Mesenchymal stem cell (in vitro differentiated cells and primary cell): ENCODE measurements at regions not wholly inside any gene's neighbourhood (a gene's known extent, or its start where the extent isn't known, plus 50 kb on each side); places are given as distances from the start of the nearest gene placed in this dataset.

Source experiments
- DNase-seq: peaks from one replicate; pipeline ENCODE4 v3.0.0-alpha.2; 2013
- H2AFZ ChIP-seq: one replicate; pipeline ENCODE4 v1.6.1; 2013; ENCODE audit warnings: low read depth, mild to moderate bottlenecking, control low read depth, inconsistent platforms, low read length, moderate library complexity
- H2AK5ac ChIP-seq: 2 replicates; pipeline ENCODE4 v1.6.1; 2013; ENCODE audit warnings: low read length, moderate library complexity, mild to moderate bottlenecking, inconsistent platforms; ENCODE audit not compliant: severe bottlenecking
- H2BK120ac ChIP-seq: one replicate; pipeline ENCODE4 v1.6.1; 2013; ENCODE audit warnings: low read depth, mild to moderate bottlenecking, inconsistent platforms, low read length, moderate library complexity
- H2BK12ac ChIP-seq, 2 experiments: one replicate each; pipeline ENCODE4 v1.6.1; 2013; ENCODE audit warnings: inconsistent platforms in 2 of 2, low read length in 2 of 2, mild to moderate bottlenecking in 2 of 2, moderate library complexity in 2 of 2, control low read depth in 1 of 2
- H2BK15ac ChIP-seq: one replicate; pipeline ENCODE4 v1.6.1; 2013; ENCODE audit warnings: mild to moderate bottlenecking, low read depth, inconsistent platforms; ENCODE audit not compliant: poor library complexity, severe bottlenecking
- H2BK5ac ChIP-seq: 2 replicates; pipeline ENCODE4 v1.6.1; 2013; ENCODE audit warnings: low read depth, mild to moderate bottlenecking, low read length, control low read depth, inconsistent platforms; ENCODE audit not compliant: poor library complexity, severe bottlenecking
- H3K14ac ChIP-seq, 2 experiments: one replicate each; pipeline ENCODE4 v1.6.1; 2013; ENCODE audit warnings: inconsistent platforms in 2 of 2, low read length in 2 of 2, control low read depth in 1 of 2, mild to moderate bottlenecking in 1 of 2, moderate library complexity in 1 of 2
- H3K18ac ChIP-seq, 2 experiments: one replicate each; pipeline ENCODE4 v1.6.1; 2013; ENCODE audit warnings: inconsistent platforms in 2 of 2, low read length in 2 of 2, control low read depth in 1 of 2, low read depth in 1 of 2, mild to moderate bottlenecking in 1 of 2
- H3K23ac ChIP-seq, 2 experiments: one replicate each; pipeline ENCODE4 v1.6.1; 2013; ENCODE audit warnings: inconsistent platforms in 2 of 2, low read length in 2 of 2, mild to moderate bottlenecking in 2 of 2, moderate library complexity in 2 of 2, control low read depth in 1 of 2
- H3K27ac ChIP-seq: 2 replicates; pipeline ENCODE4 v1.5.1; 2013; ENCODE audit warnings: mild to moderate bottlenecking, moderate library complexity, low read length, control low read depth, inconsistent platforms; ENCODE audit not compliant: poor library complexity, severe bottlenecking
- H3K27me3 ChIP-seq, 2 experiments: 2 replicates each; pipeline versions ENCODE4 v1.6.1 to v1.7.0; 2013; ENCODE audit warnings: low read length in 2 of 2, mild to moderate bottlenecking in 2 of 2, moderate library complexity in 2 of 2, control low read depth in 1 of 2, inconsistent platforms in 1 of 2; ENCODE audit not compliant: control insufficient read depth in 1 of 2, insufficient read depth in 1 of 2
- H3K36me3 ChIP-seq, 2 experiments: 2 replicates each; pipeline versions ENCODE4 v1.6.1 to v1.7.0; 2013; ENCODE audit warnings: low read length in 2 of 2, control low read depth in 1 of 2, inconsistent platforms in 1 of 2, low read depth in 1 of 2, mild to moderate bottlenecking in 1 of 2; ENCODE audit not compliant: insufficient read depth in 2 of 2, control insufficient read depth in 1 of 2
- H3K4ac ChIP-seq, 2 experiments: one replicate each; pipeline ENCODE4 v1.6.1; 2013; ENCODE audit warnings: inconsistent platforms in 2 of 2, low read length in 2 of 2, mild to moderate bottlenecking in 2 of 2, moderate library complexity in 2 of 2, control low read depth in 1 of 2, low read depth in 1 of 2
- H3K4me1 ChIP-seq: 2 replicates; pipeline ENCODE4 v1.6.1; 2013; ENCODE audit warnings: low read depth, low read length, control low read depth; ENCODE audit not compliant: control insufficient read depth, insufficient read depth
- H3K4me2 ChIP-seq: 2 replicates; pipeline ENCODE4 v1.6.1; 2013; ENCODE audit warnings: low read length, mild to moderate bottlenecking, inconsistent platforms; ENCODE audit not compliant: poor library complexity, severe bottlenecking
- H3K4me3 ChIP-seq, 2 experiments: 2 replicates each; pipeline versions ENCODE4 v1.5.1 to v1.7.0; 2013; ENCODE audit warnings: low read length in 2 of 2, mild to moderate bottlenecking in 2 of 2, control low read depth in 1 of 2, low read depth in 1 of 2; ENCODE audit not compliant: insufficient read depth in 1 of 2
- H3K79me1 ChIP-seq: replicated peaks from 2 replicates; pipeline ENCODE4 v1.6.1; 2013; ENCODE audit warnings: mild to moderate bottlenecking, control low read depth, low read length, inconsistent platforms; ENCODE audit not compliant: poor library complexity, severe bottlenecking
- H3K9ac ChIP-seq: 2 replicates; pipeline ENCODE4 v1.7.0; 2013; ENCODE audit warnings: mild to moderate bottlenecking, low read length, moderate library complexity
- H3K9me3 ChIP-seq: 2 replicates; pipeline ENCODE4 v1.7.0; 2013; ENCODE audit warnings: mild to moderate bottlenecking, low read length; ENCODE audit not compliant: control insufficient read depth
- H4K8ac ChIP-seq: one replicate; pipeline ENCODE4 v1.6.1; 2013; ENCODE audit warnings: inconsistent platforms, mild to moderate bottlenecking, low read length, moderate library complexity
- H4K91ac ChIP-seq: one replicate; pipeline ENCODE4 v1.6.1; 2013; ENCODE audit warnings: mild to moderate bottlenecking, low read length, inconsistent platforms
- WGBS: methylation state at CpG from one replicate; pipeline ENCODE4 v1.1.7; 2013; ENCODE audit warnings: mixed read lengths; 5-methylcytosine and 5-hydroxymethylcytosine counted together

GRCh38 chr2:239734436-239735005 lies 290.6 kb downstream of the NDUFA10 start:
- H3K18ac ChIP-seq: no peak overlapping the region
- H3K4ac ChIP-seq: no peak overlapping the region
- no peak overlapping the region for H2BK5ac ChIP-seq
- no peak overlapping the region for H4K91ac ChIP-seq
- no peak overlapping the region for H4K8ac ChIP-seq
- WGBS: 66% methylated on average over 8 of the region's 8 CpGs
- no peak overlapping the region for H3K9ac ChIP-seq
- no peak overlapping the region for H3K23ac ChIP-seq
- H2AK5ac ChIP-seq: no peak overlapping the region
- DNase-seq: no peak
- no peak overlapping the region for H2BK12ac ChIP-seq
- H3K27me3 ChIP-seq: peaks cover 0 to 14% of the 10 kb centered on the region in 2 experiments
- no peak overlapping the region for H3K4me2 ChIP-seq
- no peaks in the 10 kb centered on the region for H3K4me1 ChIP-seq
- no peak overlapping the region for H2AFZ ChIP-seq
- H2BK120ac ChIP-seq: no peak overlapping the region
- H3K79me1 ChIP-seq: no peaks in the 10 kb centered on the region
- H3K27ac ChIP-seq: no peak overlapping the region
- no peaks in the 10 kb centered on the region for H3K9me3 ChIP-seq
- H2BK15ac ChIP-seq: no peak overlapping the region
- no peak overlapping the region for H3K4me3 ChIP-seq
- H3K36me3 ChIP-seq: no peaks in the 10 kb centered on the region
- no peak overlapping the region for H3K14ac ChIP-seq

DNA sequence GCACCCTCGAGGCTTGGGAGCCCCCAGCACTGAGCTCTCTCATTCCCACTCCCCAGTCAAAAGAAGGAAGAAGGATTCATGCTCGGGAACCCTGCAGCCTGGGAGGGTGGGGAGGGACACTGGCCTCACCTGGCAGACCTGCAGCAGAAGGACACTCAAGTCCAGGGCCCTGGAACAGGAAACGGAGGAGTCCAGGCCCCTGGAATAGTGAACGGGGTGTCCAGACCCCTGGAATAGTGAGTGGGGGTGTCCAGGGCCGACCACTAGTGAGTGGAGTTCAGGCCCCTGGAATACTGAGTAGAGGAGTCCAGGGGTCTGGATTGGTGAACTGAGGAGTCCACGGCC lies 292.5 kb downstream of the NDUFA10 start:
- no peak overlapping the region for H3K4me2 ChIP-seq
- H2AK5ac ChIP-seq: no peak overlapping the region
- H3K4me1 ChIP-seq: no peaks in the 10 kb centered on the region
- no peak overlapping the region for H4K91ac ChIP-seq
- H2BK5ac ChIP-seq: no peak overlapping the region
- no peak overlapping the region for H3K23ac ChIP-seq
- H4K8ac ChIP-seq: no peak overlapping the region
- no peak overlapping the region for H2BK120ac ChIP-seq
- no peak overlapping the region for H2AFZ ChIP-seq
- no peaks in the 10 kb centered on the region for H3K9me3 ChIP-seq
- no peak overlapping the region for H2BK15ac ChIP-seq
- no peak for DNase-seq
- H3K36me3 ChIP-seq: no peaks in the 10 kb centered on the region
- no peaks in the 10 kb centered on the region for H3K79me1 ChIP-seq
- peaks cover 0 to 7% of the 10 kb centered on the region in 2 experiments for H3K27me3 ChIP-seq
- no peak overlapping the region for H3K9ac ChIP-seq
- H3K4me3 ChIP-seq: no peak overlapping the region
- WGBS: 61% methylated on average over 6 of the region's 6 CpGs
- no peak overlapping the region for H3K14ac ChIP-seq
- H2BK12ac ChIP-seq: no peak overlapping the region
- H3K4ac ChIP-seq: no peak overlapping the region
- H3K18ac ChIP-seq: no peak overlapping the region
- no peak overlapping the region for H3K27ac ChIP-seq

DNA sequence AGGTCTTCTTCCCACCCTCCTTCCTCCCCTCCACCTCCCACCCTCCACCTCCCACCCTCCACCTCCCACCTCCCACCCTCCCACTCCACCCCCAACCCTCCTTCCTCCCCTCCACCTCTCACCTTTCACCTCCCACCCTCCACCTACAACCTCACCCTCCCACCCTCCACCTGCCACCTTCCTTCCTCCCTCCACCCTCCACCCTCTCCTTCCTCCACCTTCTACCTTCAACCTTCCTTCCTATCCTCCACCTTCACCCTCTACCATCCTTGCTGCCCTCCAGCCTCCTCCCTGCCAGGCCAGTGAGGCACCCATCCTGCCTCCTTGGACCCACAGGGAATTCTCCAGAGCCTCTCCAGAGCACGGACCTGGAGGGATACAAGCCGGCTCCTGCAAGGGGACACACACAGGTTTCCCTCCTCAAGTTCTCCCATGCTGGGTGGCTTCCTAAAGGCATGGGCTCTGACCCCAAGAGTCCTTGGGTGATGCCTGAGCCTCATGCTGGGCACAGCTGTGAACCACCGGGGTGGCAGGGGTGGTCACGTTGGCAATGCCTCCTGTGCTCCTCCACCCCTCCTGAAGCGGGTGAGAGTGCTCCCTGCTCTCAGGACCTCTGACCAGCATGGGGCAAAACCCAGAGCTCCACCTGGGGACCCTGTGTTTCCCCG lies 293.0 kb downstream of the NDUFA10 start:
- H2BK15ac ChIP-seq: no peak overlapping the region
- H3K4me1 ChIP-seq: no peaks in the 10 kb centered on the region
- no peak overlapping the region for H4K91ac ChIP-seq
- no peaks in the 10 kb centered on the region for H3K36me3 ChIP-seq
- H3K79me1 ChIP-seq: no peaks in the 10 kb centered on the region
- no peak overlapping the region for H2BK5ac ChIP-seq
- no peak overlapping the region for H3K9ac ChIP-seq
- no peak overlapping the region for H3K23ac ChIP-seq
- no peak overlapping the region for H3K4me2 ChIP-seq
- H3K14ac ChIP-seq: no peak overlapping the region
- peaks cover 0 to 7% of the 10 kb centered on the region in 2 experiments for H3K27me3 ChIP-seq
- H3K4ac ChIP-seq: no peak overlapping the region
- H3K27ac ChIP-seq: no peak overlapping the region
- H2AK5ac ChIP-seq: no peak overlapping the region
- H2AFZ ChIP-seq: no peak overlapping the region
- 78% methylated on average over 6 of the region's 6 CpGs for WGBS
- DNase-seq: no peak
- no peak overlapping the region for H2BK12ac ChIP-seq
- H4K8ac ChIP-seq: no peak overlapping the region
- H3K18ac ChIP-seq: no peak overlapping the region
- no peak overlapping the region for H2BK120ac ChIP-seq
- no peaks in the 10 kb centered on the region for H3K9me3 ChIP-seq
- H3K4me3 ChIP-seq: no peak overlapping the region

DNA sequence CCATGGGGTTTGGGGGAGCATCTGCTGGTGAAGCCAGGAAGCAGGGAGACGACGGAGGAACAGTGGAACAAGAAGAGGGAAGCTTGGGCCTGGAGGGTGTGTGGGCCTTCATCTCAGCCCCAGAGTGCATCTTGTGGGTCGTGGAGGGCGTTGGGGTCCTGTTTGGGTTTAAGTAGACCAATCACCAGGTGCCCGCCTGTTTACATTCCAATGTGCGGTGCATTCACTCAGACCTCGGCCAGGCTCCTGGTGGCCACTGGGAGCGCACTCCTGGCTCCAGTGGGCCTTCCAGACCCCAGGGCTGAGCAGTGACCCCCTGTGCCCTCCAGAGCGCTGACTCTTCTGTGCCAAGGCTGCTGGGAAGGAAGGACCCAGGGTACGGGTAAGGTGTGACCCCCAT lies 293.7 kb downstream of the NDUFA10 start:
- Histone ChIP-seq H2BK120ac (no peak overlapping the region), H3K4me1 (no peaks in the 10 kb centered on the region), H4K91ac (no peak overlapping the region), H3K27me3 (peaks cover 0 to 7% of the 10 kb centered on the region in 2 experiments), H4K8ac (no peak overlapping the region), H3K4ac (no peak overlapping the region), H3K9ac (no peak overlapping the region), H3K36me3 (no peaks in the 10 kb centered on the region), H2BK5ac (no peak overlapping the region), H3K4me2 (no peak overlapping the region), H3K23ac (no peak overlapping the region), H3K9me3 (no peaks in the 10 kb centered on the region), H2AK5ac (no peak overlapping the region), H2AFZ (no peak overlapping the region), H2BK12ac (no peak overlapping the region), H2BK15ac (no peak overlapping the region), H3K4me3 (no peak overlapping the region), H3K27ac (no peak overlapping the region), H3K18ac (no peak overlapping the region), H3K79me1 (no peaks in the 10 kb centered on the region), H3K14ac (no peak overlapping the region)
- 79% methylated on average over 10 of the region's 10 CpGs for WGBS
- DNase-seq: no peak
